ENCODE measurements at regions not wholly inside any gene's neighbourhood (a gene's known extent, or its start where the extent isn't known, plus 50 kb on each side); places are given as distances from the start of the nearest gene placed in this dataset.

- no peak overlapping the region; a peak in 1 of 4 replicates for H3K4me2 ChIP-seq (ENCODE audit: insufficient read depth in 1 of 2, low read depth in 2 of 2, low read length in 2 of 2)
- no peak overlapping the region for H2BK12ac ChIP-seq (ENCODE audit: low read depth, low read length)
- no peak overlapping the region for H3K4ac ChIP-seq (replicated peaks; ENCODE audit: insufficient read length, low read depth, low read length)
- no peaks in the 10 kb centered on the region for H3K79me1 ChIP-seq (ENCODE audit: low read depth, low read length)
- WGBS, 2 experiments (ENCODE audit: extremely low coverage in 1 of 2, insufficient coverage in 1 of 2, insufficient read length in 1 of 2, insufficient replicate concordance in 2 of 2, low coverage in 1 of 2, low lambda C conversion rate in 2 of 2, missing lambda C conversion rate in 1 of 2) = 67% methylated on average over 3 of the region's 3 CpGs; no CpG with 5 or more reads in 1 of the 2 experiments
- H2BK15ac ChIP-seq (ENCODE audit: low read length) = no peak overlapping the region
- no peak overlapping the region for H2BK5ac ChIP-seq (ENCODE audit: low read depth, low read length)
- peak overlapping the region; percentile 87; the same call in 1 of the 2 replicates for H2AFZ ChIP-seq (ENCODE audit: low read length)
- TF ChIP-seq ZNF274 (IDR thresholded peaks at IDR 0.05; ENCODE audit: borderline replicate concordance, extremely low read depth, low read length) = no peak
- TF ChIP-seq ATF3 (IDR thresholded peaks at IDR 0.05; ENCODE audit: insufficient read depth, low read depth, low read length) = peak; percentile 64
- peak; percentile 84 for TF ChIP-seq USF2 (IDR thresholded peaks at IDR 0.05; ENCODE audit: low read length)
- TF ChIP-seq SIX5 (IDR thresholded peaks at IDR 0.05; ENCODE audit: low read depth, low read length) = peak; percentile 72
- H4K91ac ChIP-seq (replicated peaks; ENCODE audit: insufficient read length, low read length) = no peak overlapping the region
- no peak overlapping the region for H3K56ac ChIP-seq (replicated peaks; ENCODE audit: insufficient read length, low read depth, low read length)
- H2BK20ac ChIP-seq (ENCODE audit: low read length) = no peak overlapping the region
- POLR2A ChIA-PET (ENCODE audit: partially characterized antibody) = no interaction called here
- H3K36me3 ChIP-seq (ENCODE audit: control insufficient read depth in 2 of 4, insufficient read depth in 4 of 4, low read length in 3 of 4) = no peaks in the 10 kb centered on the region
- H3K27me3 ChIP-seq (replicated peaks in 1 of 4; ENCODE audit: control insufficient read depth in 3 of 4, extremely low read depth in 1 of 4, insufficient read depth in 3 of 4, low read length in 3 of 4) = no peaks in the 10 kb centered on the region
- no peak overlapping the region for H3K4me3 ChIP-seq (ENCODE audit: extremely low read depth in 1 of 4, insufficient read depth in 2 of 4, low read depth in 3 of 4, low read length in 4 of 4)
- H2AK5ac ChIP-seq (ENCODE audit: low read depth, low read length) = no peak overlapping the region
- no peaks in the 10 kb centered on the region for H3K4me1 ChIP-seq (replicated peaks in 1 of 4; ENCODE audit: control insufficient read depth in 3 of 4, insufficient read depth in 4 of 4, low read length in 3 of 4)
- no peak overlapping the region for H3K18ac ChIP-seq (ENCODE audit: extremely low read depth, low read length)
- H3K9me3 ChIP-seq (ENCODE audit: insufficient read depth in 2 of 2, low read depth in 1 of 2, low read length in 1 of 2) = no peaks in the 10 kb centered on the region
- H3K27ac ChIP-seq (ENCODE audit: low read depth, low read length) = no peak overlapping the region
- no peak overlapping the region for H3K14ac ChIP-seq (ENCODE audit: insufficient read length)
- H4K20me1 ChIP-seq (replicated peaks in 1 of 2; ENCODE audit: control insufficient read depth in 1 of 2, insufficient read depth in 2 of 2, low read length in 2 of 2) = no peaks in the 10 kb centered on the region
- H3K23ac ChIP-seq (ENCODE audit: insufficient read length) = no peak overlapping the region
- DNase-seq (ENCODE audit: low read depth in 1 of 2, low spot score in 2 of 2) (no peak), FAIRE-seq (no peak)
- CTCF ChIA-PET (ENCODE audit: partially characterized antibody) = no interaction called here
- no peaks in the 10 kb centered on the region for H3K79me2 ChIP-seq (ENCODE audit: control insufficient read depth in 1 of 2, insufficient read depth in 2 of 2, low read length in 2 of 2)
- H4K8ac ChIP-seq (ENCODE audit: extremely low read depth, insufficient read depth, low read length) = no peak overlapping the region
- no peaks in the 10 kb centered on the region for H3K23me2 ChIP-seq (ENCODE audit: low read depth, low read length)
- no peak overlapping the region for H4K5ac ChIP-seq (ENCODE audit: insufficient read length, low read depth, low read length)
- H2BK120ac ChIP-seq (replicated peaks; ENCODE audit: low read depth, low read length) = no peak overlapping the region
- no peak overlapping the region for H3K9ac ChIP-seq (replicated peaks in 1 of 4; ENCODE audit: extremely low read depth in 1 of 4, low read depth in 3 of 4, low read length in 3 of 4)
Measured at GRCh38 chr15:87582169-87582568, 674.4 kb downstream of the NTRK3 start.
